ENCODE measurements at regions not wholly inside any gene's neighbourhood (a gene's known extent, or its start where the extent isn't known, plus 50 kb on each side); places are given as distances from the start of the nearest gene placed in this dataset.
"Not testable (repeated sequence)": the region's sequence is repeated elsewhere in the genome, so short reads cannot be mapped to it uniquely, and the experiment has no call there.

DNA sequence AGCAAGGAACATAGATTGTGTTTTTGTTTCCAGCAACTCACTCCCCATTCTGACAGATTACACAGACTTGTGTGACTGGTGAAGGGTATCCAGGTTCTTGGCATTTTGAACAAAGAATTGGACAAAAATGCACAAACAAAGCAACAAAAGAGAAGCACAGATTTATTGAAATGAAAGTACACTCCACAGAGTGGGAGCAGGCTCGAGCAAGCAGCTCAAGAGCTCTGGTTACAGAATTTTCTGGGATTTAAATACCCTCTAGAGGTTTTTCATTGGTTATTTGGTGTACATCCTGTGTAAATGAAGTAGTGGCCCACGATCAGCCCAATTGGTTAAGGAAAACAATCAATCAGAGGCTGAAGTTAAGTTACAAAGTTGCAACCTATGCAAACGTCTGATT lies 155.0 kb upstream of the JADE1 start:
- no peak for DNase-seq (ENCODE audit: extremely low read depth, low read depth)
- TF ChIP-seq, protein P1, sequence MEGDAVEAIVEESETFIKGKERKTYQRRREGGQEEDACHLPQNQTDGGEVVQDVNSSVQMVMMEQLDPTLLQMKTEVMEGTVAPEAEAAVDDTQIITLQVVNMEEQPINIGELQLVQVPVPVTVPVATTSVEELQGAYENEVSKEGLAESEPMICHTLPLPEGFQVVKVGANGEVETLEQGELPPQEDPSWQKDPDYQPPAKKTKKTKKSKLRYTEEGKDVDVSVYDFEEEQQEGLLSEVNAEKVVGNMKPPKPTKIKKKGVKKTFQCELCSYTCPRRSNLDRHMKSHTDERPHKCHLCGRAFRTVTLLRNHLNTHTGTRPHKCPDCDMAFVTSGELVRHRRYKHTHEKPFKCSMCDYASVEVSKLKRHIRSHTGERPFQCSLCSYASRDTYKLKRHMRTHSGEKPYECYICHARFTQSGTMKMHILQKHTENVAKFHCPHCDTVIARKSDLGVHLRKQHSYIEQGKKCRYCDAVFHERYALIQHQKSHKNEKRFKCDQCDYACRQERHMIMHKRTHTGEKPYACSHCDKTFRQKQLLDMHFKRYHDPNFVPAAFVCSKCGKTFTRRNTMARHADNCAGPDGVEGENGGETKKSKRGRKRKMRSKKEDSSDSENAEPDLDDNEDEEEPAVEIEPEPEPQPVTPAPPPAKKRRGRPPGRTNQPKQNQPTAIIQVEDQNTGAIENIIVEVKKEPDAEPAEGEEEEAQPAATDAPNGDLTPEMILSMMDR (IDR thresholded peaks at IDR 0.05; ENCODE audit: low read depth, low read length, missing control alignments), result no peak
- H3K4me3 ChIP-seq (replicated peaks; ENCODE audit: low read depth, low read length), result no peak overlapping the region

DNA sequence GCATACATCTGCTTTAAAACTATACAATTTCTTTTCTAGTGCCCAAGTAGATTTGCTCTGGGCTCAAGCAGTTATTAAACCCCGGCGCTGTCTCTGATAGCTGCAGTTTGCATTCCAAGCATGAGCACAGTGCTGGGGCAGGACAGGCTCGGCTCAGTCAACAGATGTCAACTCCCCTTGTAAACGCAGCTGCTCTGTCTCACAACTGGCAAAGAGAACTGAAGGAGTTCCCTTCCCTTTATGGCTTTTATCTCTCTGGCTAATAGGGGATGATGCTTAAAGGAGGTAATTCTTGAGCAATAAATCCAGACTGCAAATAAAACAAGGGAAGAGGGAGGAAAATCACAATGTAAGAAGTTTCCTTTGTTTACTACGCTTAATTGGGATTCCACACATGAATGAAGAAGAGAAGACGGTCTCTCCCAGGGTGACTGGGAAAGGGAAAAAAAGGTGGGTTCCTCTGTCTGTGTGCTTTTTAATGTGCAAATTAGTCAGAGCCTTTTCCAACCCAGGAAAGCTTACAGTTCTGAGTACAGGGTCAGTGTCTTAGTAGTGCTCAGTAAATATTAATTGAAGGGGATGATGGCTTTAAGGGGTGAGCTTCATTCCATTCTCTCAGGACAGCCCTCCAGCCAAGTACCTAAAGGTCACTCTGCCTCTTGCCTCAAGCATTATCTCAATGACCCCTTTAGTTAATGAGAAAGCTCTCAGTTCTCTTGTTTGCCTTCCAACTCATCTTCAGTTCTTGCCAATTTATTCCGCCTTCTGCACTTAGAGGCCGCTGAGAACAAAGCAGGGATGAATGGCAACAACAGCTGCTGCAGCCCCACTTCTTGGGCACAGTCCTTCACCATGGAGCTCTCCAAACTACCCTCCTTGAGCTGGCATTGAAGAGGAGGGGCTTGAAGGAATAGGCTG lies 155.7 kb upstream of the JADE1 start:
- no peak for DNase-seq (ENCODE audit: extremely low read depth, low read depth)
- no peak overlapping the region for H3K4me3 ChIP-seq (replicated peaks; ENCODE audit: low read depth, low read length)
- TF ChIP-seq, protein P1 (IDR thresholded peaks at IDR 0.05; ENCODE audit: low read depth, low read length, missing control alignments), result no peak

DNA sequence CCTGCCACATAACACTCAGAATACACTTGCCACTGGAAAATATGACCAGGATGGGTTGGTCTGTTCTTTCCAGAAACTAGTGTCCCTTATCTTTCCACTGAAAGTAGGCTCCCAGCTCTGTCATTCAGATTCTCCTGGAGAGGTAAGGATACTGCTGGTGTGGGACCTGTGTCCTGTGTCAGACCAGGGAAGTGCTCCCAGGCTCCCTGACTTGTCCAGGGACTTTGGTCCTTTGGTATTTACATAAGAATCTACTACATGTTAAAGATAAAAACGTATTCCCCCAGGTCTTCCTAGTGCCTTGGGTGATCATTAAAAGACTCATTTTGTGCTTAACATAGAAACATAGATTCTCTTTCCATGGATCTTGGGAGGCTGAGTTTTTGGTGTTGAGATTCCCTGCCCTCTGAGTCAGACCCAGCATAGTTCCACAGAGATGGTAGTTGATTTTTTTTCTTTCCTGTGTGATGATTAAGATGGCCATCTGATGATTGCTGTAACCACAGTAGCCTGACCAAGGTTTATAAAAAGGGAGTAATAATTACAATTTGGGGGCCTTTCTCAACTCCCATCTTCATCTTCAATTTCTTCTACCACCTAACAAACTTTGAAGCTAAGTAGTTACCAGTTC lies 159.8 kb upstream of the JADE1 start:
- no peak for DNase-seq (ENCODE audit: extremely low read depth, low read depth)
- TF ChIP-seq, protein P1 (IDR thresholded peaks at IDR 0.05; ENCODE audit: low read depth, low read length, missing control alignments), result no peak
- H3K4me3 ChIP-seq (replicated peaks; ENCODE audit: low read depth, low read length), result no peak overlapping the region

DNA sequence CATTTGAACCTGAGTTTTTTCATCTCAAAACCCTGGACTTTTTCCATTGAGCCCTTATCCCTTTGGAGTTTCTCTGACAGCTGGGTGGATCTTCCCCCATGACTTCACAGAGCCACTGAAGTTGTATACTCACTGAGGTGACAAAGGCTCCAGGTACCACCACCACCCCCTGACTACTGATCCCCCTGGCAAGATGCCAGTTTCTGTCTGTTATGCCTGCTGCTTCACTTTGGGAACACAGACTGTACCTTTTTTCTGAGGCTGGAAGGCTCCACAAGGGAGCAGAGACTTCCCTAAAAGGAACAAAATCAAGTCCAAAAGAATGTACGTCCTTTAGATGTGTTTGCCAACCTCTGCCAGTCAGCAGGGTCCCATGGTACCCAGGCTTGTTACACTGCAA lies 160.3 kb upstream of the JADE1 start:
- no peak overlapping the region for H3K4me3 ChIP-seq (replicated peaks; ENCODE audit: low read depth, low read length)
- no peak for DNase-seq (ENCODE audit: extremely low read depth, low read depth)
- TF ChIP-seq, protein P1 (IDR thresholded peaks at IDR 0.05; ENCODE audit: low read depth, low read length, missing control alignments), result no peak

DNA sequence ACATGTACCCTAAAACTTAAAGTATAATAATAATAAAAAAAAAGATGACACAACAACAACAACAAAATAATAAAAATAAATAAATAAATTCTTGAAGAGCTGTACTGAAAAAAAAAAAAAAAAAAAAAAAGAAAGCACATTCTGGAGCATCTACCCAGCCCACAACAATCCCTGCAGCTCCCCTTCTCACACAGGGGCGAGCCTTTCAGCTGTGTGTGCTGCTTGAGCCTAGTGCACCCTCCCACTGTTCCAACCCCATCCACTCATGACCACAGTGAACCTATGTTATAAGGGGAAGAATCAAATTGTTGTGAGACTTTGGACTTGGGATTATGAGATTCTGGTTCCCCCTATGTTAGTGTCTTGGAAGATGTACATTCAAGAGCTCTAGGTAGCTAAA lies 161.5 kb upstream of the JADE1 start:
- TF ChIP-seq, protein P1 (IDR thresholded peaks at IDR 0.05; ENCODE audit: low read depth, low read length, missing control alignments), result no peak
- no peak overlapping the region for H3K4me3 ChIP-seq (replicated peaks; ENCODE audit: low read depth, low read length)
- DNase-seq (ENCODE audit: extremely low read depth, low read depth), result no peak

DNA sequence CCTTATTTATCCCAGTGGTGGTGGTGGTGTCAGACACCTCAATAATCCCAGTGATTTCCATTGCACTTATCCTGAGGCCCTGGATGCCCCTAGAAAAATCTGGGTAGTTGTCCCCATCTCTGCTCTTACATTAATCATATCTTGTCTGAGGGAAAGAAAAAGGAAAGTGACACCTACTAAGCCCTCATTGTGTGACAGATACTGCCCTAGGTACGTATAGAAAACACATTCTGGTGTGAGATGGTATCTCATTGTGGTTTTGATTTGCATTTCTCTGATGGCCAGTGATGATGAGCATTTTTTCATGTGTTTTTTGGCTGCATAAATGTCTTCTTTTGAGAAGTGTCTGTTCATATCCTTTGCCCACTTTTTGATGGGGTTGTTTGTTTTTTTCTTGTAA lies 162.6 kb upstream of the JADE1 start:
- DNase-seq (ENCODE audit: extremely low read depth, low read depth); H3K4me3 ChIP-seq (replicated peaks; ENCODE audit: low read depth, low read length): not testable (repeated sequence)

DNA sequence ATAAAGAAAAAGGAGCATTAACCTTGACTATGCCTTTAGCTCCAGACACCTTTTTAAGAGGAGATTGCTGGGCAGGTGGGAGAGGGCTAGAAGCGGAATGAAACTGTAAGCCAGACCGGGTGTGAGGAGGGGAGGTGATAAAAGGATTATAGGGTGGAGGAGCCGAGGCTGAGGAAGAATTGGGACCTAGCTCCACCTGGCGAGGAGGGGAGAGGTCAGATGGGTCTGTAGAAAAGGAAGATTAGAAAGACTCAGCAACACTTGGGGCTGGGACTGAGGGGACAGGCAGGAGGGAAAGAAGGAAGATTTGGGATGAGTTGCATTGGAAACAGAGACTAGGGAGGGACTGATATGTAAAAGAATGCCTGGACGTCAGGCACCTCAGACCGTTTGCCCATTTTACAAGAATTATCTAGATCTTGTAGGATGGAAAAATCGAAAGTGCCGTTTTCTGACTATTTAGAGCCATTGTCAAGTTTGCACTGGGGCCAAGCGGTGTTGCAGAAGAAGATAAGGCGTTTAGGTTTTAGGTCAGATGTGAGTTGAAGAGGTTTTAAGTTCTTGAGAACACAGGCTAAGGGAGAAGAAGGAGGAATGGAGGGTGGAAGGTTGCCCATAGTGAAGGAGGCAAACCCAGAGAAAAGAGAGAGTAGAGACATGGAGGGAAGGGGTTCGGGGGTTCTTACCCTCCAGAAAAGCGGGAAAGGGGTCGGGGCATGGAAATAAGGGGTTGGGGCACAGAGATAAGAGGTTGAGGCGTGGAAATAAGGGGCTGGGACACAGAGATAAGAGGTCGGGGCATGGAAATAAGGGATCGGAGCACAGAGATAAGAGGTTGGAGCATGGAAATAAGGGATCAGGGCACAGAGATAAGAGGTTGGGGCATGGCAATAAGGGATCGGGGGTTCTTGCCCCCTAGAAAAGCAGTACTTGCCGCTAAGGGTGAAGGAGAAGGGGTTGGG lies 164.5 kb upstream of the JADE1 start:
- not testable (repeated sequence) for DNase-seq (ENCODE audit: extremely low read depth, low read depth); H3K4me3 ChIP-seq (replicated peaks; ENCODE audit: low read depth, low read length)

DNA sequence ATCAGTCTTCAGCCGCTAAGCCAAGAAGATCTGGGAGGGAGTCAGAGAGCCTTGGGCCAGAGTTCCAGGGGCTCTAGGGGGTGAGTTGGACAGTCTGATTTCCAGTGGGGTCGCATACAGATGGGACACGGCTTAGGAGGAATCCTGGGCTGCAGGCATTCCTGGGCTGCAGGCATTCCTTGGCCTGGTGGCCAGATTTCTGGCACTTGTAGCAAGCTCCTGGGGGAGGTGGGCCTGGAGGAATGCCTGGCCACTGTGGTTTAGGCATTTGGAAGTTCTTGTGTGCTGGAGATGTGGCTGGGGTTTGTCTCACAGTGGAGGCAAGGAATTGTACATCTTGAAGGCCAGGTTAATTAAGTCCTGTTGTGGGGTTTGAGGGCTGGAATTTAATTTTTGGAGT lies 165.4 kb upstream of the JADE1 start:
- H3K4me3 ChIP-seq (replicated peaks; ENCODE audit: low read depth, low read length), result not testable (repeated sequence)

DNA sequence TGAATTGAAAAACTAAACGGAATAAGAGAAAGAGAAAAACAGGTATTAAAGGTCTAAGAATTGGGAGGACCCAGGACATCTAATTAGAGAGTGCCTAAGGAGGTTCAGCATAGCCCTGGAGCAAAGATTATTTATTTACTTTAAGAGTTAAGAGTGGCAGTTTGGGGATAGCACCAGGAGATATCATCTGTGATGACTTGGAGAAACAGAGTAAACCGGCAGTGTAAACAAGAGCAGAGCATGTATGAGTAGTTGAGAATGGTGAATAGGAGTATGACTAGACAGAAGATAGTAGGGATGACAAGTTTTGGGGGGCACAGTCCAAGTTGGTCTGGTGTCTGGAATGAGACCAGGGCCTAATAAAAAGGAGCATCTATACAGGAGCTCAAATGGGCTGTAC lies 167.9 kb upstream of the JADE1 start:
- DNase-seq (ENCODE audit: extremely low read depth, low read depth); H3K4me3 ChIP-seq (replicated peaks; ENCODE audit: low read depth, low read length): not testable (repeated sequence)

More for the DNA sequence above, 165.4 kb upstream of the JADE1 start:
- DNase-seq (ENCODE audit: extremely low read depth, low read depth), result not testable (repeated sequence)

Measured in HFF-Myc (cell line).